Liver (tissue), 3 donors: ENCODE measurements at regions not wholly inside any gene's neighbourhood (a gene's known extent, or its start where the extent isn't known, plus 50 kb on each side); places are given as distances from the start of the nearest gene placed in this dataset.

Experiments
- GABPA ChIP-seq, 2 donors: IDR thresholded peaks in 1 of 2; conservative IDR thresholded peaks in 1 of 2; 2 replicates each; pipeline ENCODE4 v1.6.1; 2016; ENCODE audit warnings: antibody characterized with exemption in 2 of 2, mild to moderate bottlenecking in 1 of 2, moderate library complexity in 1 of 2
- JUND ChIP-seq, 2 donors: IDR thresholded peaks; 2 replicates each; pipeline ENCODE4 v1.6.1; 2016; ENCODE audit warnings: antibody characterized with exemption in 2 of 2
- RAD21 ChIP-seq, 2 donors: IDR thresholded peaks; 2 replicates each; pipeline ENCODE4 v1.6.1; 2016; ENCODE audit warnings: antibody characterized with exemption in 2 of 2, mild to moderate bottlenecking in 2 of 2
- TF ChIP-seq, protein P1 (sequence below): fragments of 150-350 bp; IDR thresholded peaks from 2 replicates; pipeline ENCODE4 v1.5.1; 2017; ENCODE audit warnings: improper control_type of control experiment, low read depth, low read length; ENCODE audit not compliant: missing input control
- TF ChIP-seq, protein P2 (sequence below): IDR thresholded peaks from 2 replicates; pipeline ENCODE4 v1.6.1; 2016; ENCODE audit warnings: antibody characterized with exemption, mild to moderate bottlenecking
- TF ChIP-seq, protein P3 (sequence below): IDR thresholded peaks from 2 replicates; pipeline ENCODE4 v1.6.1; 2016; ENCODE audit warnings: antibody characterized with exemption
- donor health status: healthy.
- donor health status: healthy.

DNA sequence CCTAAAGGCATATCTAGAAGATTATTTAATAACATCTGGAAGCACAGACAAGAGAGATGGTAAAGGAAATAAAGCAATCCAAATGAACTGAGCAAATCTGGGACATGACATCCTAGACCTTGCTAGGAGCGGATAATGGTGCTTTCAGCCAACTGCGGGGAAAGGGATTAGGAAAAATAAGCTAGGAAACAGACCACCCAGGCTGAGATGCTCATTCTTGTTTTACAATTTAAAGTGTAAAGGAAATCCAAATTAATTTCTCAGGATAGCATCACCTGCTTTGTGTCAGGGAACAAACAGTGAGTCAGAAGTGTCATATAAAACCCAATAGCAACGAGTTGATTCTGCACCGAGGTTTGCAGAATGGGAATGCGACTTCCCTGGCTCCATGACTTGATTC, 112.5 kb upstream of the CXCR4 start:
- TF ChIP-seq JUND (IDR thresholded peaks at IDR 0.05) (no peak), GABPA (IDR thresholded peaks at IDR 0.05 in 1 of 2, conservative IDR thresholded peaks at IDR 0.05 in 1 of 2) (no peak), RAD21 (IDR thresholded peaks at IDR 0.05) (no peak)
- TF ChIP-seq, protein P1, sequence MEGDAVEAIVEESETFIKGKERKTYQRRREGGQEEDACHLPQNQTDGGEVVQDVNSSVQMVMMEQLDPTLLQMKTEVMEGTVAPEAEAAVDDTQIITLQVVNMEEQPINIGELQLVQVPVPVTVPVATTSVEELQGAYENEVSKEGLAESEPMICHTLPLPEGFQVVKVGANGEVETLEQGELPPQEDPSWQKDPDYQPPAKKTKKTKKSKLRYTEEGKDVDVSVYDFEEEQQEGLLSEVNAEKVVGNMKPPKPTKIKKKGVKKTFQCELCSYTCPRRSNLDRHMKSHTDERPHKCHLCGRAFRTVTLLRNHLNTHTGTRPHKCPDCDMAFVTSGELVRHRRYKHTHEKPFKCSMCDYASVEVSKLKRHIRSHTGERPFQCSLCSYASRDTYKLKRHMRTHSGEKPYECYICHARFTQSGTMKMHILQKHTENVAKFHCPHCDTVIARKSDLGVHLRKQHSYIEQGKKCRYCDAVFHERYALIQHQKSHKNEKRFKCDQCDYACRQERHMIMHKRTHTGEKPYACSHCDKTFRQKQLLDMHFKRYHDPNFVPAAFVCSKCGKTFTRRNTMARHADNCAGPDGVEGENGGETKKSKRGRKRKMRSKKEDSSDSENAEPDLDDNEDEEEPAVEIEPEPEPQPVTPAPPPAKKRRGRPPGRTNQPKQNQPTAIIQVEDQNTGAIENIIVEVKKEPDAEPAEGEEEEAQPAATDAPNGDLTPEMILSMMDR, result no peak
- TF ChIP-seq, protein P2, sequence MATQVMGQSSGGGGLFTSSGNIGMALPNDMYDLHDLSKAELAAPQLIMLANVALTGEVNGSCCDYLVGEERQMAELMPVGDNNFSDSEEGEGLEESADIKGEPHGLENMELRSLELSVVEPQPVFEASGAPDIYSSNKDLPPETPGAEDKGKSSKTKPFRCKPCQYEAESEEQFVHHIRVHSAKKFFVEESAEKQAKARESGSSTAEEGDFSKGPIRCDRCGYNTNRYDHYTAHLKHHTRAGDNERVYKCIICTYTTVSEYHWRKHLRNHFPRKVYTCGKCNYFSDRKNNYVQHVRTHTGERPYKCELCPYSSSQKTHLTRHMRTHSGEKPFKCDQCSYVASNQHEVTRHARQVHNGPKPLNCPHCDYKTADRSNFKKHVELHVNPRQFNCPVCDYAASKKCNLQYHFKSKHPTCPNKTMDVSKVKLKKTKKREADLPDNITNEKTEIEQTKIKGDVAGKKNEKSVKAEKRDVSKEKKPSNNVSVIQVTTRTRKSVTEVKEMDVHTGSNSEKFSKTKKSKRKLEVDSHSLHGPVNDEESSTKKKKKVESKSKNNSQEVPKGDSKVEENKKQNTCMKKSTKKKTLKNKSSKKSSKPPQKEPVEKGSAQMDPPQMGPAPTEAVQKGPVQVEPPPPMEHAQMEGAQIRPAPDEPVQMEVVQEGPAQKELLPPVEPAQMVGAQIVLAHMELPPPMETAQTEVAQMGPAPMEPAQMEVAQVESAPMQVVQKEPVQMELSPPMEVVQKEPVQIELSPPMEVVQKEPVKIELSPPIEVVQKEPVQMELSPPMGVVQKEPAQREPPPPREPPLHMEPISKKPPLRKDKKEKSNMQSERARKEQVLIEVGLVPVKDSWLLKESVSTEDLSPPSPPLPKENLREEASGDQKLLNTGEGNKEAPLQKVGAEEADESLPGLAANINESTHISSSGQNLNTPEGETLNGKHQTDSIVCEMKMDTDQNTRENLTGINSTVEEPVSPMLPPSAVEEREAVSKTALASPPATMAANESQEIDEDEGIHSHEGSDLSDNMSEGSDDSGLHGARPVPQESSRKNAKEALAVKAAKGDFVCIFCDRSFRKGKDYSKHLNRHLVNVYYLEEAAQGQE, result no peak
- TF ChIP-seq, protein P3, sequence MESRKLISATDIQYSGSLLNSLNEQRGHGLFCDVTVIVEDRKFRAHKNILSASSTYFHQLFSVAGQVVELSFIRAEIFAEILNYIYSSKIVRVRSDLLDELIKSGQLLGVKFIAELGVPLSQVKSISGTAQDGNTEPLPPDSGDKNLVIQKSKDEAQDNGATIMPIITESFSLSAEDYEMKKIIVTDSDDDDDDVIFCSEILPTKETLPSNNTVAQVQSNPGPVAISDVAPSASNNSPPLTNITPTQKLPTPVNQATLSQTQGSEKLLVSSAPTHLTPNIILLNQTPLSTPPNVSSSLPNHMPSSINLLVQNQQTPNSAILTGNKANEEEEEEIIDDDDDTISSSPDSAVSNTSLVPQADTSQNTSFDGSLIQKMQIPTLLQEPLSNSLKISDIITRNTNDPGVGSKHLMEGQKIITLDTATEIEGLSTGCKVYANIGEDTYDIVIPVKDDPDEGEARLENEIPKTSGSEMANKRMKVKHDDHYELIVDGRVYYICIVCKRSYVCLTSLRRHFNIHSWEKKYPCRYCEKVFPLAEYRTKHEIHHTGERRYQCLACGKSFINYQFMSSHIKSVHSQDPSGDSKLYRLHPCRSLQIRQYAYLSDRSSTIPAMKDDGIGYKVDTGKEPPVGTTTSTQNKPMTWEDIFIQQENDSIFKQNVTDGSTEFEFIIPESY, result no peak
